ENCODE measurements at regions not wholly inside any gene's neighbourhood (a gene's known extent, or its start where the extent isn't known, plus 50 kb on each side); places are given as distances from the start of the nearest gene placed in this dataset.

DNA sequence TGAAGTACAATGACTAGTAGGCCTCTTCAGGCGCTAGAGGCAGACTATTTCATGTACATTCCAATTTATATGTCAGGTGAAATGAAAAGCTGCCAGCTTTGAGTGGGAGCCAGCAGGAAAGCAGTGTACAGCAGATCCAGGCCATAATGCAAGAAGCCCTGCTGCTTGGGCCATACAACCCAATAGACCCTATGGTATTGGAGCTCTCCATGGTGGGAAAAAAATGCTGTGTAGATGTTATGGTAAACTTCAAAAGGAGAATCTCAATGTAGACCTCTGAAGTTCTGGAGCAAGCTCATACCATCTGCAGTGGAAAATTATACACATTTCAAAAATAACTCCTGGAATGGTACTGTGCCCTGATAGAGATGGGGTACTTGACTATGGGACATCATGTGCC lies 71.5 kb upstream of the CD82 start:
- no peak for DNase-seq (ENCODE audit: low spot score)

GRCh38 chr11:44494785-44495184 lies 70.7 kb upstream of the CD82 start:
- DNase-seq (ENCODE audit: low spot score) = no peak

GRCh38 chr11:44496391-44496790 lies 69.1 kb upstream of the CD82 start:
- no peak for DNase-seq (ENCODE audit: low spot score)

DNA sequence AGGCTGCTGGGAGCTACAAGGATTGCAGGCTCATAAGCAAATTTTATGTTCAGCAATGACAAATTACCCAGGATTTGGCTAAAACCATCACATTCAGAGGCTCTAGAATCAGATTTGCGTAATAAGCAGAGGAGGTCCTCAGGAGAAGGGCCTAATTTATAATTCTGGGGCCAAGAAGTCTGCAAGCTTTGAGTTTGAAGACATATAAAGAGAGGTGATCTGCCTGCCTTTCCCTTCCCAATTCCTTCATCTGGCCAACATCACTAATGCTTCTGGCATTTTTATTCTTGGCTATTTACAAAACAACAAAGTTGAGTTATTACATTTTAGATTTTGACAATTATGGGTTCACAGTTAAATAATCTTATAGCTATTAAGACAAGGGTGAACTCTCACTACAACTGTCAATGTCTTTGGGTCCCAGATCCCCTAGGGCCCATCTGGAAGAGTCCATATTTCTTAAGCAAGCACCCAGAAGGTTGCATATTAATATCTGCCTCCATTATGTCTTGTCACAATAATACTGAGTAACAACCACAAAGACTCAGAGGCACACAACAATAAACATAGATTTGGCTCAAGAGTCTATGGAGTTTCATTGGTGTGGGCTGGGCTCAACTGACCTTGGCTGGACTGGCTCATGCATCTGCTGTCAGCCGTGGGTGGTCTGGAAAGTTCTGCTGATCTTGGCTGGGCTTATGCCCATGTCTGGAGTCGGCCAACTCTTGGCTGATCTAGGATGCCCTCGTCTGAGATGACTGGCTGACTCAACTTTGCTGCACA lies 67.2 kb upstream of the CD82 start:
- no peak for DNase-seq (ENCODE audit: low spot score)

- no peak for DNase-seq (ENCODE audit: low spot score)
Observed at GRCh38 chr11:44502506-44502905, 63.0 kb upstream of the CD82 start.

GRCh38 chr11:44505581-44506054 lies 59.8 kb upstream of the CD82 start:
- DNase-seq (ENCODE audit: low spot score) = no peak

GRCh38 chr11:44506375-44507016 lies 59.0 kb upstream of the CD82 start:
- DNase-seq (ENCODE audit: low spot score) = peak; percentile 69

DNA sequence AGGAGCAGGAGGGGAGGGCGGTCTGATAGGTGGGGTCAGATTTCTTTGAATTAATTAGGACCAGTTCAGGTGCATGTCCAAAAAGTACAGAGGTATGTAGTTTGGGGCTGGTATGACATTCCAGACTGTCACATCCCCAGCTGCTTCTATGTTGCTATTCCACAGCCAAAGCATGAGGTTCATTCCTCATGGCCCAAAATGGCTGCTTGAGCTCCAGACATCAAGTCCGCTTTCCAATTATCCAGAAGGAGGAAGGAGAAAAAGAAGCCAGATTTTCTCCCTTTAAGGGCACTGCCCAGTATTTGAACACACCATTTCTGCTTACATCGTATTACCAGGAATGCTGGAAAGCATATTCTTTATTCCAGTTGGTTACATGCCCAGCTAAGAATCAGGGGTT lies 58.0 kb upstream of the CD82 start:
- no peak for DNase-seq (ENCODE audit: low spot score)

DNA sequence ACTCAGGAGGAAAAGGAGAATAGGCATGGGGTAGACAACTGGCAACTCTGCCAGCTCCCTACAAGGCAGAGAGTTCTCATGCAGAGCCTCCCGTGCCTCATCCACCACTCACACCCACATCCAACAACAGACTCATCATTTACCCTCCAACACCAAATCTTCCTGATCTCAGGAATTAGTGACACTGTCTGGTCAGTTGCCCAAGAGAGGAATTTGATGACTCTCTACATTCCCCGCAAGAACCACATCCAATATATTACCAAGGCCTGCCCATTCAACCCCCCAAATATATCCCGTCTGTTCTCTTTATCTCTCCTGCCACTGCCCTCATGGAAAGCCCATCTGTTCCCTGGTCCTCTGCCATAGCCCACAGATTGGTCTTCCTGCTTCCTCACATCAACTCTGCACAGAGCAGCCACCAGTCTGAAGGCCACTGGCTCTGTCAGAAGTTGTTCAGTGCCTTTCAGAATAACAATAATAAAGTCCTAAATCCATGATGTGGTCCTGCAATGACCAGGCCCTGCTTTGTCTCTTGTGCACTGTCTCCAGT lies 57.5 kb upstream of the CD82 start:
- DNase-seq (ENCODE audit: low spot score) = no peak

DNA sequence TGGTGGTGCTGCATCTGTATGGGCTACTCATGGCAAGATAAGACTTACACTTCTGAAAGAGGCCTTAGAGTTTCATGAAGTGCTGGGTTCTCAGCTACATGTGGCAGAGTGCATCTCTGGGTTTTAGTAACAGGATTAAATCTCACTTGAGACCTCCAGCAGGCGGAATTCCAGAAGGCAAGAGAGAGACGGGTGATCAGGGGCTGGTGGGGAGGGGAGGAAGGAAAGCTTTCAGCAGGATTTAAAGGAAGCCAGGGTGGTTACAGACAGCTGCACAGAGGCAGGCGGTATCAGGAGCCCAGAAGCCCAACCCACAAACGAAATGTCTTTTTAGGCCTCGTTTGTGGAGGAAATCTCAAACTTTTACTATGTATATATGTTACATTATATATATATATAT lies 56.2 kb upstream of the CD82 start:
- DNase-seq (ENCODE audit: low spot score) = no peak

- DNase-seq (ENCODE audit: low spot score) = no peak
Observed at GRCh38 chr11:44510372-44510771, 55.1 kb upstream of the CD82 start.

DNA sequence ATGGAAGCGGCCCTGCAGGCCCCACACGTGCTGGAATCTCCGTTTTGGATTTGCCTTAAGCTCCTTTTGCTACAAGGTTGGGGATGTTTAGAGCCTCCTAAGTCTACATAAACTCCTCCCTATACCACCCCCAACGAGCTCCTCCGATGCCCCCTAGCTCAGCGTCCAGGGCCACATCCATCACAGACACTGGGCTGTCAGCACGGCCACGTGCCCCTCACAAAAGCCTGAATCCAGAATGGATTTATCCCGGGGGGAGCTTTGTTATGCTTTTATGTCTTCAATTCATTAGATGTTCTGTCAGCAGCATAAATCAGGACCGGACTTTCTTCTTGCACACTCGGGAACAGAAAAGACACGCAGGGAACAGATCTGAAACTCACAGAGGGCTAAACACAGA lies 52.6 kb upstream of the CD82 start:
- DNase-seq (ENCODE audit: low spot score) = no peak

DNA sequence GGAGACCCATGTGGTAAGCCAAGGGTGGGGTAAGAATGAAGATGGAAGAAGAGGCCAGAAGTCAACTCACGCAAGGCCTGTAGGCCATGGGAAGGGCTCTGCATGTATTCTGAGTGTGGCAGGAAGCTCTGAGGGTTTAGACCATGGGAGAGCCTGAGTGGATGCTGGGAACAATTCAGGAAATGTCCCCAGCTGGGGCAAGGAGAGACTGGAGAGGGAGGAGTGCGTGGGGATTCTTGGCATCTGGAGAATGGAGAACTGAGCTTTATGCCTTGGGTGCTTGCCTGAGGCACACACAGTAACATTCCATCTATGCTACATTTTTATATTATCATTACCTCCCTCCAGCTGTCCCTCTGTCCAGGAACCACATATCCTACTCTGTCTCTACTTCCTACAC lies 50.4 kb upstream of the CD82 start:
- DNase-seq (ENCODE audit: low spot score) = no peak

Data from SW480 (cell line).